Kasumi-1 (cell line): ENCODE measurements at regions not wholly inside any gene's neighbourhood (a gene's known extent, or its start where the extent isn't known, plus 50 kb on each side); places are given as distances from the start of the nearest gene placed in this dataset.
"Not testable (repeated sequence)": the region's sequence is repeated elsewhere in the genome, so short reads cannot be mapped to it uniquely, and the experiment has no call there.

Experiments
- DNase-seq, 2 experiments: peaks; one replicate each; lab custom pipeline; 2025; lab: John Stamatoyannopoulos, UW

DNA sequence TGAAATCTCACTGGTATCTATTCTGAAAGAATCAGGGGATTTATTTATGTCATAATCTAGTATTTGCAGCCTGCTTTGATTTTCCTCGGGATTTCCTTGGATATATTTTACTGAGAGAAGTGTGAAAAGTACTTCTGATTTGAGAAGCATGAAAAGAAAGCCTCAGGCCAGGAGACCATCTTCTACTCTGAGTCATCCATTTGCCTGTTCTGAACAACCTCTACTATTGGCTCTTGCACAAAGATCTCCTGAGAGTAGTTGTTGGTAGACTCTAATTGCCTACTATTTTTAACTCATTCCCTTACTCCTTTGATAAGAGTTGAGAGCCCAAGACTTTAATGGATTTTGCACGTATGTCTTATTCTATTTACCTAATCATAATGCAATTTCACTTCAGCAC, 318.9 kb downstream of the BCHE start:
- no peak for DNase-seq

DNA sequence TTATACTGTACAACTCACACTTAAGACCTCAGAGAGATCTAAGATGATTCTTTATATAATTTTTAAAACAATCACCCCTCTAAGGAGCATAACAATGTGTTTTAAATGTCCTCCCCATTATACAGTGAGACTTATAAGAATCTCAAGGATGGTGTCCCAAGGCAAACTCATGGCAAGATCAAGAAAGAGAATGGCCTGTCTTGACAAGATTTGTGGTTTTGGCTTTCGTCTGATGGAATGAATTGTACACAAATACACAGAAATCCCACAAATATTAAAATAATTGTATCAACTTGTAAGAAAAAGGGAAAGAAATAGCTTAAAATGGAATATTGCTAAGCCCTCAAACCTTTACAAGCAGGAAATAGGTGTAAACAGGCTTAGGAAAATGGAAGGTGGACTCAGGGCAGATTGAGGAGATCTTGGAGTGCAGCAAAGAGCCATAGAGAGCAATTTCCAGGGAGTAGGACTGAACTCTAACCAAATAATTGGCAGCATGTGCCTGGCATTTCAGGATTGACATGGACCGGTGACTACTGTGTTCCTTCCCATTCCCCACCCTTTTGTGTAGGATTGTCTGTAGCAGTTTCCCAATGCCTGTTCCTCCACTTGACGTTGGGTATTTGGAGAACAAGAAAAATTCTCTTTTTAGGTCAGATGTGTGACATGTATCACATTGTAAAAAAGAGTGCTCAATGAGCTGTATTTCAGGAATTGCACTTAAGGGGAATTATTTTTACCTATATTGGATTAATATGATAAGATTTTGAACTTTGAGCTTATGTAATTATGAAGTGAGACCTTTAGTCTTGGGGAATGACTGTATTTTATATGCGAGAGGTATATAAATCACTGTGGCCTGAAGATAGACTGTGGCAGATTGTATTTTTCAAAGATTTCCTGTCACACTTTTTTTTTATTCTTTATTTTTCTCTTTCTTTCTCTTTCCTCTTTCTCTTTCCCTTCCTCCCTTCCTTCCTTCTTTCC, 317.8 kb upstream of the SLITRK3 start:
- DNase-seq: no peak

DNA sequence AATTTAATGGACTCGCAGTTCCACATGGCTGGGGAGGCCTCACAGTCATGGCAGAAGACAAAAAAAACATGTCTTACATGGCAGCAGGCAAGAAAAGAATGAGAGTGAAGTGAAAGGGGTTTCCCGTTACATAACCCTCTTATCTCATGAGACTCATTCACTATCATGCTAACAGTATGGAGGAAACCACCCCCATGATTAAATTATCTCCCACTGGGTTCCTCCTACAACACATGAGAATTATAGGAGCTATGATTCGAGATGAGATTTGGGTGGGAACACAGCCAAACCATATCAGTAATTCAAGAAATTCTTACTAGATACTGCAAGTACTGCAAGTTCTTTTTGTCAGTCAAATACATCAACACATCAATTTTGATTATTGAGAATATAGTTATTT, 311.4 kb upstream of the SLITRK3 start:
- DNase-seq: no peak

DNA sequence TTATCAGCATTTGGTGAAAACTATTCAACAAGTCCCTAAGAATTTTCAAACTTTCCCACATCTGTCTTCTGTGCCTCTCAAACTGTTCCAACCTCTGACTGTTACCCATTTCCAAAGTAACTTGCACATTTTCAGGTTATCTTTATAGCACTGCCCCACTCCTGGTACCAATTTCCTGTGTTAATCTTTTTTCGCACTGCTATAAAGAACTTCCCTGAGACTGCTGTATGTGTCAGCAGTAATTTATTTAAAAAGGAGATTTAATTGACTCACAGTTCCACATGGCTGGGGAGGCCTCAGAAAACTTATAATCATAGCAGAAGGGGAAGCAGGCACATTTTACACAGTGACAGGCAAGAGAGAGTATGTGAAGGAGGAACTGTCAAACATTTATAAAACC, 310.9 kb upstream of the SLITRK3 start:
- no peak for DNase-seq

DNA sequence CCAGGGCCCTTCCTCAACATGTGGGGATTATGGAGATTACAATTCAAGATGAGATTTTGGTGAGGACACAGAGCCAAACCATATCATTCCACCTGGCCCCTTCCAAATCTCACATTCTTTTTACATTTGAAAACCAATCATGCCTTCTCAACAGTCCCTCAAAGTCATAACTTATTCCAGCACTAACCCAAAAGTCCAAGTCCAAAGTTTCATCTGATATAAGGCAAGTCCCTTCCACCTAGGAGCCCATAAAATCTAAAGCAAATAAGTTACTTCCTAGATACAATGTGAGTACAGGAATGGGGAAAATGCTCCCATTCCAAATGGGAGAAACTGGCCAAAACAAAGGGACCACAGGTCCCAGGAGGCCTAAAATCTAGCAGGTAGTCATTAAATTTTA, 309.5 kb upstream of the SLITRK3 start:
- DNase-seq: no peak

DNA sequence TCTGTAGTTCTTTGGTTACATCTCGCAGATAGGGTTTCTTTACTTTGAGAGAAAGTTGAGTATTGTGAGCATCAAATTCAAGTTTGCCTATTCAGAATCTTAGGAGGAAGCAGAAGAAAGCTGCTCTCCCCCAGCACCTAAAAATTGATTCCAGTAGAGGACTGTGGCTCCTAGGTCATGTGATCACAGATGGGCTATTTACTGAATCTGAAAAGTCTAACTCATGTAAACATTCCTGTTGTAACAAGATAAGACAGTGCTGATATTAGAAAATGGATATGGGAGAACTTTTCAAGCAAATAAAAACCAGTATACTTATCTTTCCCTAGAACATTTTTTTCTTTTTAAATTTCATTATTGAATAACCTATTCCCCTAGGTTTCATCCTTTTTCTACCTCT, 308.4 kb upstream of the SLITRK3 start:
- no peak for DNase-seq

DNA sequence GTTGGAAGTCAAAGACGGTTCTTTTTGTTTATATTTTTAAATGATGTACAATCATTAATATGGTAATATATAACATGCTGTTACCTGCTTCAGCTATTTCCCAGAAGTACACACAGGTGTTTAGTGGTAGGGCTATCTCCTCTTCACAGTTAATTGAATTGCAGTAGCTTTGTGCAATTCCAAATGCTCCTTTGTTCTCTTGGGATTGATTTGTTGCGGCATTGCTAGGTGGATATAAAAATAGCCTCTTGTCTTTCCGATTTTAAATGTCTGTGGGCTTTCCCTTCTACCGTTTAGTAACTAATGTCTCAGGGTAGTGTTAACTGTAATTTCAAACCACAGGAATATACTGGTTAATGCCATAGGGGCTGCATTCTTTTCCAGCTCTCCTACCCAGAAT, 307.6 kb upstream of the SLITRK3 start:
- no peak for DNase-seq

DNA sequence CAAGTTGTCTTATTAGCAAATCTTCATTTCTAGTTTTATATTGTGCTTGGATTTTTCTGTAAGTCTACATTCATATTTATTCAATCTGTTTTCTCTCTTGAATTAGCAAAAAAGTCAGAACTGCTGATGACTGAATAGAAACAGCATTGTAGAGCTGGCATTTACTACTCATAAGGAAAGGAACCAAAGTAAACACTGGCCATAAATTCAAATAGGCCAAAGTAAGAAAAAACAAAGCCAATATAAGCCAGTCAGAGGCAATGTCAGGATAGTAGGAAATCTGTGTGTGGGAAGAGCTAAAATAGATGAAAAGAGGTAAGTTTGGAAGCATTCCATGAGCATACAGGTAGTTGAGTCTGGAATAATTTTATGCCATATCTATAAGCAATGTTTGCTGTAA, 307.2 kb upstream of the SLITRK3 start:
- no peak for DNase-seq

DNA sequence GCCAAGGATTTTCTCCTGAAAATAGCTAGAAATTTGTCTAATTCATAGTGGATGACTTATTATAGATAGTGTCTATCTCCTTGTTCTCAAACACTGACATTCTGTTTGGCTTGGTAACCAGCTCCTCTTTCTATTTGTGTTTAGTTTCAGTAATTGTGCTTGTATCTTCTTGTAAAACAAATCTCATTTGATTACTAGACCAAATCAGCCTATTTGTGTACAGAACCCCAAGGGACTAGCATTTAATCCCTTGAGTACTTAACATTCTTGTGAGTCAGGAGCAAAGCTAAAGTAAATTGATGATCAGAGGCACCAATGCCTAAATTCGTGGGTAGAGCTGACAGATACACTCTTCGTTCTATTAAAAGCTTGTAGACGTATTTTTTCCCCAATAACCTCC, 306.5 kb upstream of the SLITRK3 start:
- DNase-seq: no peak

DNA sequence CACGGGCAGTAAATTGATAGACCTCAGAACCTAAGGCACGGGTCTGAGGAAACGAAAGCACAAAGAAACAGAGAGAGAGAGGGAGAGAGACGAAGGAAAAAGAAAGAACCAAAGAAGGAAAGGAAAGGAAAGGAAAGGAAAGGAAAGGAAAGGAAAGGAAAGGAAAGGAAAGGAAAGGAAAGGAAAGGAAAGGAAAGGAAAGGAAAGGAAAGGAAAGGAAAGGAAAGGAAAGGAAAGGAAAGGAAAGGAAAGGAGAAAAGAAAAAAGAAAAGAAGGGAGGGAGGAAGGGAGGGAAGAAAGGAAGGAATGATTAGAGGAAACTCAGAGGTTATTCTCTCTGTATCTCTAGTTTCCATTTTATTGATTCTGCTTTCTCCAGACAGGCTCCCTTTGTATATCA, 302.6 kb upstream of the SLITRK3 start:
- not testable (repeated sequence) for DNase-seq

DNA sequence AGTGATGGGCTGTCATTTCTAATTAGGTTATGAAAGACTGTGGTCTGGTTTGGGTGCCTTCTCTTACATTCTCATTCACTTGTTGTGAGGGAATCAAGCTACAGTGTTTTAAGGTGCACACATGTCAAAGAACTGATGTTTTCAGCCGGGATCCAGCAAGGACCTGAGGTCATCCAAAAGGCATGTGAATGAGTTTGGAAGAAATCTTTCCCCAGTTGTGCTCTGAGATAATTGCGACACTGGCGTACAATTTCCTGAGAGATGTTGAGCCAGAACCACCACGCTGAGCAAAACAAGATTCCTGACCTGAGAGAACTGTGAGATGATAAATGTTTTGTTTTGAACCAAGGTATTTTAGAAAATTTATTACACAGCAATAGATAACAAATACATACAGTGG, 295.3 kb upstream of the SLITRK3 start:
- no peak for DNase-seq

DNA sequence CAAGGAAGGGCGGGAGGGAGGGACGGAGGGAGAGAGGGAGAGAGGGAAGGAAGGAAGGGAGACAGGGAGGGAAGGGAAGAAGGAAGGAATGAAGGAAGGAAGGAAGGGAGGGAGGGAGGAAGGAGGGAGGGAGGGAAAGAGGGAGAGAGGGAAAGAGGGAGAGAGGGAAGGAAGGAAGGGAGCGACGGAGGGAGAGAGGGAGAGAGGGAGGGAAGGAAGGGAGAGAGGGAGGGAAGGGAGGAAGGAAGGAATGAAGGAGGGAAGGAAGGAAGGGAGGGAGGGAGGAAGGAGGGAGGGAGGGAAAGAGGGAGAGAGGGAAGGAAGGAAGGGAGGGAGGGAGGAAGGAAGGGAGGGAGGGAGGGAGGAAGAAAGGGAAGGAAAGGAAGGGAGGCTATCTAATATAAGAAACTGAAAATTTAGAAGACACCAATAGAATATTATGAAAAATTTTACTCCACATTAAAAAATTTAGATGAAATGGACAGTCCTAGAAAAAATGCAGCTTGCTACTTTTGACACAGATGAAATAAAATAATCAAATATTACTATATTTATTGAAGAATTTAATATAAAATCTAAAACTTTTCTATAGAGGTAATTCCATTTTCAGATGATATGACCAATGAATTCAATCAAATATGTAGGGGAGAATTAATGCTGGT, 280.3 kb upstream of the SLITRK3 start:
- no peak for DNase-seq

DNA sequence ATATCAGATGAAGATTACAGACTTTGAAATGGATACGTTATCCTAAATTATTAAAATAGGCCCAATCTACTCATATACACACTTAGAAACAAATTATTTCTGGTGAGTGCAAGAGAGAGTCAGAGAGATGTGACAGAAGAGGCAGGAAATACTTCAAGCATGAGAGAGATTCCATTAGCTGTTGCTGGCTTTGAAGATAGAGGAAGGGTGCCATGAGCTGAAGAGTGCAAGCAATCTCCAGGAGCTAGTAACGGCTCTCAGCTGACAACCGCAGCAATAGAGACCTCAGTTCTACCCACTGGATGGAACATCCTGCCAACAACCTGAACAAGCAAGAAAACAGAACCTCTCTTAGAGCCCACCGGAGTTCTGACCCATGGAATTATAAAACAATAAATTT, 270.7 kb upstream of the SLITRK3 start:
- DNase-seq: no peak

DNA sequence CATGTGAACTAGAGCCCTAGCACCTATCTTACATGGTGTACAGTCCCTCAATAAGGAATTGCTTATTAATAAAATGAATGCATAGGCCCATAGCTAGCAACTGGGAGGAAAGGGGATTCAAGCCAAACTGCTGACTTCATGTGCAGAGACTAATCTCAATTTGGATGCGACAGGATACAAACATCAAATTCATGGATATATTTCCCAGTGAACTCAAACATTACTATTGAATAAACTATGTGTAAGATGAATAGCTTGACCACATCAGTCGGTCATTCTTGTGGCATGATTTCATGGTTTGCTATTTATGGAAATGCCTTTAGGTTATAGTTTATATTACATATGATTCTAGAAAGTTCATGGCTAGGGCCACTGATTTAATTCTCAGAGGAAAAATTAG, 268.6 kb upstream of the SLITRK3 start:
- DNase-seq: no peak

DNA sequence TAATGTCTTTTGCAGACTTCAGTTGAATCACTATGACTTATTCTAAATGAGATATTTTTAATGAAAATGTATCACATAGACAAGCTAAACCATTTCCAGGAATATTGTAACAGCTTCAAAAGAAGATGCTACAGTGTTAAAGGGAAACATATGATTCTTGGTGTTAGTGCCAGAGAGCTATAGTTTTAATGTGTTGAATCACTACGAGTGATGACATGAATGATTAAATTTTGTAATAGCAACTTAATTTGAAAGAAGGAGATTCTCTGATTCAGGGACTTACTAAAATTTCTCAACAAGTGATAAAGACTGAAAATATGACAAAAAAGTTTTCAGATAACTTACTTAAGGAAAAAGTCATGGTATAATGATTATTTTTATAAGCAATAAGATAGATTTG, 267.3 kb upstream of the SLITRK3 start:
- no peak for DNase-seq

DNA sequence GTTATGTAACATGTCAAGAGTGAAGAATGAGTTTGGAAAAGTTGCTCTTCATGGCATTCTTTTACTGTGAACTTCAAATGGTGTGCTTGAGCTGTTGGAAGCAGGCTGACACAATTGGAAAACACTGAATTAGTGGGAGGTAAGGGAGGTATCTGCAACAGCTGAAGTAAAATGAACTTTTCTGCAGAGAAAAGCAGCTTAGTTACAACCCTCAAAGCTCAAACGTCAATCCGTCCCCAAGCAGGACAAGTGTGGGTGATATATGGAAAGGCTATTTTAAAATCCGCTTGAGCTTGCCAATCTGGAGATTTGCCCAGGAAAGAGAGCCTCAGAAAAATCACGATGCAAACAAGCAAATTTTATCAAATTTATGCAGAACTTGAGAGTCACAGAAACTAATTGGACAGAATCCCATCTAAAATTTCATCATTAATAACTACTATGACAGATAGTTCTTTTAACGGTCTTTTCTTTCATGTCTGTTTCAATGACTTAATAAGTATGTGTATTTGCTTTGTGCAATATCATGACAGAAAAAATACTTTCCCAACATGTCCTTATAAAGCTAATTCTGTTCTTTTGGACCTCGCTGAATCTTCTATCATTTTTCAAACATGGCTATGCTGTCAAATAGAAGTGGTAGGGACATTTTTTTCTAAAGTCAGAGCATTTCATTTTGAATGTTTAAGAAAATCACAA, 266.6 kb upstream of the SLITRK3 start:
- no peak for DNase-seq

DNA sequence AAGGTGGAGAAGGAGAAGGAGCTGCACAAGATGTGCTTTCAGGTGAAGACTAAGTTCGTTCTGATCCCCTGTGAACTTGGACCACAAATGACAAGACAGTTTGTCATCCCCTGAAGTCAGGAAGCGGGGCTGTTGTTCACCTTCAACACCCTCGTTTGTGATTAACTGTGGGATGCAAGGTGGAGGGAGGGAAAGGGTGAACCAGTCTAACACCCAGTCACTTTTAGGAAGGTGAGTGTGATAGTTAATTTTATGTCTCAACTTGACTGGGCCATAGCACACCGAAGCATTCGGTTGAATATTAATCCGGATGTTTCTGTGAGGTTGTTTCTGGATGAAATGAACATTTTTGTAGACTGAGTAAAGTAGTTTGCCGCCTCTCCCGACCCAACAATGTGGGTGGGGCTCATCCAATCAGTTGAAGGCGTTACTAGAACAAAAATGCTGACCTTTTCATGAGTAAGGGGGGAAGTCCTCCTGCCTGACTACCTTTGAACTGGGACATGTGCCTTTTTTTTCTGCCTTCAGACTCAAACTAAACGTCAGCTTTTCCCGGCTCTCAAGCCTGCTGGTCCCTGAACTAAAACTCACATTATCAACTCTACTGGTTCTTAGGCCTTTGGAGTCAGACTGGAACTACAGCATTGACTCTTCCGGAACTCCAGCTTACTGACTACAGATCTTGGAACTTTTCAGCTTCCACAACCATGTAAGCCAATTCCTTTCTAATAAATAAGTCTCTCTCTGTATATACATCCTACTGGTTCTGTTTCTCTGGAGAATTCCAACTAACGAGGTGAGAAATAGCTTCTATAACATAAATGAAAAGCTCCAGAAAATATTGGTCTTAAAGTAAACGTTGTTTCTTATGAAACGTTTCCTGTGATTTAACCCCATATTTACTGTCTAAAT, 264.0 kb upstream of the SLITRK3 start:
- DNase-seq: no peak

DNA sequence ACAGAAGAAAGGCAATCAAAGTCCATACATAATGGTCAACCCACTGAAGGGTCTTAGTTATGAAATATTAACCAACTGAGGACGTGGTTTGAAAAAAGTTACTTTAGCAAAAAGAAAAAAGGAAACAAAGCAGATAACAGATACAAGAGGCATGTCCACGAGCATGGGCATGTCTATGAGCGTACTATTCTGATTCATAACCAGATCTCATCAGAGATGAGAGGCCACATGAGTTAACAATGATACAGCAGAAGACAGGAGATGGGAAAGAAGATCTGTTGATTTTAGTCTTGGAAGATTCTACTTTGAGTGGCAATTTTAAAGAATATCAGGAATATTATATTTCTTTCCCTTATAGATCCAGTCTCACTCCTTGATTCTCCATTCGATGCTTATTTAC, 262.9 kb upstream of the SLITRK3 start:
- DNase-seq: no peak

DNA sequence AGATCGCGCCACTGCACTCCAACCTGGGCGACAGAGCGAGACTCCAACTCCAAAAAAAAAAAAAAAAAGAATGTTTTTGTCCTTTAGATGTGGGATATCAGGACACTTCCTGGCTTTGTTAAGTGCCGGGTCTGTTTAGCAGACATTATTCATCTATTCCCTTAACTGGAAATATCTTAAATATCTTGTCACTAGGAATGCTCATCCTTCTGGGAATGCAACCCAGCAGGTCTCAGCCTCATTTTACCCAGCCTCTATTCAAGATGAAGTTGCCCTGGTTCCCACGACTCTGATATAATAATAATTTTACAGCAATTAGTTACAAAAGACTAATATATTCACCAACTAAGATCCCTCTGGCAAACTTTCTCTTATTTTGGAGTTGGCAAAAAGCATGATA, 260.9 kb upstream of the SLITRK3 start:
- DNase-seq: no peak

DNA sequence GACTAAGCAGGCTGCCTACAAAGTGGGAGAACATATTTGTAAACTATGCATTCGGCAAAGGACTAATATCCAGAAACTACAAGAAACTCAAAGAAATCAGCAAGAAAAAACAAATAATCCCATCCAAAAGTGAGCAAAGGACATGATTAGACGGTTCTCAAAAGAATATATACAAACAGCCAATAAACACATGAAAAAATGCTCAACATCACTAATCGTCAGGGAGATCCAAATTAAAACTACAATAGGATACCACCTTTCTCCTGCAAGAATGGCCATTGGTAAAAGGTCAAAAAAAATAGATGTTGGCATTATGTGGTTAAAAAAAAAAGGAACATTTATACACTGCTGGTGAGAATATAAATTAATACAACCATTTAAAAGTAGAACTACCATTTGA, 259.6 kb upstream of the SLITRK3 start:
- DNase-seq: no peak

DNA sequence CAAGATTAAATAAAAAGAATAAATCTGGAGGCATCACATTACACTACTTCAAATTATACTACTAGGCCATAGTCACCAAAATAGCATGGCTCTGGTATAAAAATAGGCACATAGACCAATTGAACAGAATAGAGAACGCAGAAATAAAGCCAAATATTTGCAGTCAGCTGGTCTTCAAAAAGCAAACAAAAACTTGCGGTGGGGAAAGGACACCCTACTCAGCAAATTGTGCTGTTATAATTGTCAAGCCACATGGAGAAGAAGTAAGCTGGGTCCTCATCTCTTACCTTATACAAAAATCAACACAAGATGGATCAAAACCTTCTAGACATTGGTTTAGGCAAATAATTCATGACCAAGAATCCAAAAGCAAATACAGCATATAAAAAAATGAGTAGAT, 259.2 kb upstream of the SLITRK3 start:
- DNase-seq: no peak
